ENCODE measurements at regions not wholly inside any gene's neighbourhood (a gene's known extent, or its start where the extent isn't known, plus 50 kb on each side); places are given as distances from the start of the nearest gene placed in this dataset.

GRCh38 chr16:87234601-87235000 lies 82.6 kb downstream of the C16orf95 start:
- H3K36me3 ChIP-seq (ENCODE audit: insufficient read depth, low read length): no peaks in the 10 kb centered on the region
- peaks cover 4% of the 10 kb centered on the region for H3K4me1 ChIP-seq (ENCODE audit: insufficient read depth, low read length)
- H3K9me3 ChIP-seq (ENCODE audit: control insufficient read depth, insufficient read depth, low read length): no peaks in the 10 kb centered on the region
- H3K9ac ChIP-seq (ENCODE audit: low read depth, low read length): no peak overlapping the region

- H3K9ac ChIP-seq (ENCODE audit: low read depth, low read length): no peak overlapping the region
- peaks cover 11% of the 10 kb centered on the region for H3K4me1 ChIP-seq (ENCODE audit: insufficient read depth, low read length)
- H3K36me3 ChIP-seq (ENCODE audit: insufficient read depth, low read length): no peaks in the 10 kb centered on the region
- no peaks in the 10 kb centered on the region for H3K9me3 ChIP-seq (ENCODE audit: control insufficient read depth, insufficient read depth, low read length)
Measured at GRCh38 chr16:87235810-87236515, 81.2 kb downstream of the C16orf95 start.

GRCh38 chr16:87236516-87237115 lies 80.6 kb downstream of the C16orf95 start:
- Histone ChIP-seq H3K4me1 (ENCODE audit: insufficient read depth, low read length) (peaks cover 11% of the 10 kb centered on the region), H3K36me3 (ENCODE audit: insufficient read depth, low read length) (no peaks in the 10 kb centered on the region), H3K9ac (ENCODE audit: low read depth, low read length) (no peak overlapping the region), H3K9me3 (ENCODE audit: control insufficient read depth, insufficient read depth, low read length) (no peaks in the 10 kb centered on the region)

- H3K9me3 ChIP-seq (ENCODE audit: control insufficient read depth, insufficient read depth, low read length): no peaks in the 10 kb centered on the region
- peaks cover 20% of the 10 kb centered on the region for H3K4me1 ChIP-seq (ENCODE audit: insufficient read depth, low read length)
- H3K9ac ChIP-seq (ENCODE audit: low read depth, low read length): no peak overlapping the region
- H3K36me3 ChIP-seq (ENCODE audit: insufficient read depth, low read length): no peaks in the 10 kb centered on the region
Measured at GRCh38 chr16:87238361-87238715, 78.9 kb downstream of the C16orf95 start.

GRCh38 chr16:87239545-87239944 lies 77.6 kb downstream of the C16orf95 start:
- no peaks in the 10 kb centered on the region for H3K36me3 ChIP-seq (ENCODE audit: insufficient read depth, low read length)
- no peak overlapping the region for H3K9ac ChIP-seq (ENCODE audit: low read depth, low read length)
- H3K4me1 ChIP-seq (ENCODE audit: insufficient read depth, low read length): peaks cover 21% of the 10 kb centered on the region
- no peaks in the 10 kb centered on the region for H3K9me3 ChIP-seq (ENCODE audit: control insufficient read depth, insufficient read depth, low read length)

- Histone ChIP-seq H3K9ac (ENCODE audit: low read depth, low read length) (no peak overlapping the region), H3K36me3 (ENCODE audit: insufficient read depth, low read length) (no peaks in the 10 kb centered on the region), H3K4me1 (ENCODE audit: insufficient read depth, low read length) (peaks cover 23% of the 10 kb centered on the region), H3K9me3 (ENCODE audit: control insufficient read depth, insufficient read depth, low read length) (no peaks in the 10 kb centered on the region)
Measured at GRCh38 chr16:87240211-87241136, 76.7 kb downstream of the C16orf95 start.

- H3K9me3 ChIP-seq (ENCODE audit: control insufficient read depth, insufficient read depth, low read length): no peaks in the 10 kb centered on the region
- H3K4me1 ChIP-seq (ENCODE audit: insufficient read depth, low read length): peaks cover 24% of the 10 kb centered on the region
- no peak overlapping the region for H3K9ac ChIP-seq (ENCODE audit: low read depth, low read length)
- H3K36me3 ChIP-seq (ENCODE audit: insufficient read depth, low read length): no peaks in the 10 kb centered on the region
Measured at GRCh38 chr16:87241137-87241771, 75.9 kb downstream of the C16orf95 start.

GRCh38 chr16:87243478-87243877 lies 73.7 kb downstream of the C16orf95 start:
- H3K9me3 ChIP-seq (ENCODE audit: control insufficient read depth, insufficient read depth, low read length): no peaks in the 10 kb centered on the region
- no peaks in the 10 kb centered on the region for H3K36me3 ChIP-seq (ENCODE audit: insufficient read depth, low read length)
- peaks cover 24% of the 10 kb centered on the region for H3K4me1 ChIP-seq (ENCODE audit: insufficient read depth, low read length)
- no peak overlapping the region for H3K9ac ChIP-seq (ENCODE audit: low read depth, low read length)

GRCh38 chr16:87244636-87245197 lies 72.5 kb downstream of the C16orf95 start:
- Histone ChIP-seq H3K4me1 (ENCODE audit: insufficient read depth, low read length) (peaks cover 19% of the 10 kb centered on the region; the same call in 1 of the 2 replicates), H3K9me3 (ENCODE audit: control insufficient read depth, insufficient read depth, low read length) (no peaks in the 10 kb centered on the region), H3K36me3 (ENCODE audit: insufficient read depth, low read length) (no peaks in the 10 kb centered on the region), H3K9ac (ENCODE audit: low read depth, low read length) (no peak overlapping the region)

- peaks cover 13% of the 10 kb centered on the region; the same call in 1 of the 2 replicates for H3K4me1 ChIP-seq (ENCODE audit: insufficient read depth, low read length)
- no peaks in the 10 kb centered on the region for H3K36me3 ChIP-seq (ENCODE audit: insufficient read depth, low read length)
- no peaks in the 10 kb centered on the region for H3K9me3 ChIP-seq (ENCODE audit: control insufficient read depth, insufficient read depth, low read length)
- H3K9ac ChIP-seq (ENCODE audit: low read depth, low read length): no peak overlapping the region
Measured at GRCh38 chr16:87245511-87245910, 71.7 kb downstream of the C16orf95 start.

GRCh38 chr16:87246269-87247065 lies 70.7 kb downstream of the C16orf95 start:
- no peak overlapping the region for H3K9ac ChIP-seq (ENCODE audit: low read depth, low read length)
- H3K36me3 ChIP-seq (ENCODE audit: insufficient read depth, low read length): no peaks in the 10 kb centered on the region
- no peaks in the 10 kb centered on the region for H3K9me3 ChIP-seq (ENCODE audit: control insufficient read depth, insufficient read depth, low read length)
- H3K4me1 ChIP-seq (ENCODE audit: insufficient read depth, low read length): peaks cover 13% of the 10 kb centered on the region; the same call in 1 of the 2 replicates

- 0 out of 2 replicates have a peak, but pooled peaks cover 3% of the 10 kb centered on the region for H3K4me1 ChIP-seq (ENCODE audit: insufficient read depth, low read length)
- no peaks in the 10 kb centered on the region for H3K36me3 ChIP-seq (ENCODE audit: insufficient read depth, low read length)
- no peak overlapping the region for H3K9ac ChIP-seq (ENCODE audit: low read depth, low read length)
- no peaks in the 10 kb centered on the region for H3K9me3 ChIP-seq (ENCODE audit: control insufficient read depth, insufficient read depth, low read length)
Measured at GRCh38 chr16:87248714-87249113, 68.5 kb downstream of the C16orf95 start.

- Histone ChIP-seq H3K4me1 (ENCODE audit: insufficient read depth, low read length) (0 out of 2 replicates have a peak, but pooled peaks cover 3% of the 10 kb centered on the region), H3K36me3 (ENCODE audit: insufficient read depth, low read length) (no peaks in the 10 kb centered on the region), H3K9me3 (ENCODE audit: control insufficient read depth, insufficient read depth, low read length) (no peaks in the 10 kb centered on the region), H3K9ac (ENCODE audit: low read depth, low read length) (no peak overlapping the region)
Measured at GRCh38 chr16:87249425-87249824, 67.8 kb downstream of the C16orf95 start.
